ENCODE measurements at regions not wholly inside any gene's neighbourhood (a gene's known extent, or its start where the extent isn't known, plus 50 kb on each side); places are given as distances from the start of the nearest gene placed in this dataset.

- TF ChIP-seq, protein P1, sequence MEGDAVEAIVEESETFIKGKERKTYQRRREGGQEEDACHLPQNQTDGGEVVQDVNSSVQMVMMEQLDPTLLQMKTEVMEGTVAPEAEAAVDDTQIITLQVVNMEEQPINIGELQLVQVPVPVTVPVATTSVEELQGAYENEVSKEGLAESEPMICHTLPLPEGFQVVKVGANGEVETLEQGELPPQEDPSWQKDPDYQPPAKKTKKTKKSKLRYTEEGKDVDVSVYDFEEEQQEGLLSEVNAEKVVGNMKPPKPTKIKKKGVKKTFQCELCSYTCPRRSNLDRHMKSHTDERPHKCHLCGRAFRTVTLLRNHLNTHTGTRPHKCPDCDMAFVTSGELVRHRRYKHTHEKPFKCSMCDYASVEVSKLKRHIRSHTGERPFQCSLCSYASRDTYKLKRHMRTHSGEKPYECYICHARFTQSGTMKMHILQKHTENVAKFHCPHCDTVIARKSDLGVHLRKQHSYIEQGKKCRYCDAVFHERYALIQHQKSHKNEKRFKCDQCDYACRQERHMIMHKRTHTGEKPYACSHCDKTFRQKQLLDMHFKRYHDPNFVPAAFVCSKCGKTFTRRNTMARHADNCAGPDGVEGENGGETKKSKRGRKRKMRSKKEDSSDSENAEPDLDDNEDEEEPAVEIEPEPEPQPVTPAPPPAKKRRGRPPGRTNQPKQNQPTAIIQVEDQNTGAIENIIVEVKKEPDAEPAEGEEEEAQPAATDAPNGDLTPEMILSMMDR (IDR thresholded peaks at IDR 0.05) = no peak
- no peak for TF ChIP-seq ZFX (IDR thresholded peaks at IDR 0.05; ENCODE audit: borderline replicate concordance)
Measured at GRCh38 chr10:83995738-83996331, 143.5 kb upstream of the GHITM start.
